Endodermal cell (in vitro differentiated cells): ENCODE measurements at regions not wholly inside any gene's neighbourhood (a gene's known extent, or its start where the extent isn't known, plus 50 kb on each side); places are given as distances from the start of the nearest gene placed in this dataset.
"Not testable (repeated sequence)": the region's sequence is repeated elsewhere in the genome, so short reads cannot be mapped to it uniquely, and the experiment has no call there.

Experiments
- DNase-seq: peaks from one replicate; pipeline ENCODE4 v3.0.0-alpha.2; 2017
- H3K27ac ChIP-seq: 2 replicates; pipeline ENCODE4 v1.5.1; 2013; ENCODE audit warnings: mild to moderate bottlenecking, low read depth, low read length, moderate library complexity
- H3K27me3 ChIP-seq: 2 replicates; pipeline ENCODE4 v1.6.1; 2013; ENCODE audit warnings: mild to moderate bottlenecking, low read length, moderate library complexity; ENCODE audit not compliant: insufficient read depth, control insufficient read depth, poor library complexity, severe bottlenecking
- H3K36me3 ChIP-seq: 2 replicates; pipeline ENCODE4 v1.7.0; 2013; ENCODE audit warnings: mild to moderate bottlenecking, low read length, moderate library complexity; ENCODE audit not compliant: control insufficient read depth, insufficient read depth
- H3K4me1 ChIP-seq: one replicate; pipeline ENCODE4 v1.7.0; 2013; ENCODE audit warnings: low read length; ENCODE audit not compliant: control insufficient read depth, insufficient read depth
- H3K4me3 ChIP-seq: 2 replicates; pipeline ENCODE4 v1.5.1; 2013; ENCODE audit warnings: mild to moderate bottlenecking, low read length, moderate library complexity
- H3K9ac ChIP-seq: 2 replicates; pipeline ENCODE4 v1.6.1; 2013; ENCODE audit warnings: mild to moderate bottlenecking, low read length, moderate library complexity; ENCODE audit not compliant: poor library complexity, severe bottlenecking; ENCODE audit errors: extremely low read depth
- H3K9me3 ChIP-seq: 2 replicates; pipeline ENCODE4 v1.6.1; 2013; ENCODE audit warnings: mild to moderate bottlenecking, low read length, moderate library complexity; ENCODE audit not compliant: control insufficient read depth
- H3K27ac Mint-ChIP-seq: 2 replicates; pipeline ENCODE4 v1.8.0; 2020; ENCODE audit warnings: mixed read lengths
- H3K27me3 Mint-ChIP-seq: 2 replicates; pipeline ENCODE4 v1.8.0; 2021; ENCODE audit warnings: mild to moderate bottlenecking, mixed read lengths; ENCODE audit not compliant: insufficient read depth
- H3K36me3 Mint-ChIP-seq: 2 replicates; pipeline ENCODE4 v1.8.0; 2020; ENCODE audit warnings: low read depth, mixed read lengths
- H3K4me1 Mint-ChIP-seq: 2 replicates; pipeline ENCODE4 v1.8.0; 2020; ENCODE audit warnings: mixed read lengths
- H3K4me3 Mint-ChIP-seq: 2 replicates; pipeline ENCODE4 v1.8.0; 2020; ENCODE audit warnings: mild to moderate bottlenecking, moderate library complexity, mixed read lengths
- H3K9me3 Mint-ChIP-seq: 2 replicates; pipeline ENCODE4 v1.8.0; 2020; ENCODE audit warnings: mild to moderate bottlenecking, mixed read lengths
- WGBS, 2 experiments: methylation state at CpG; one replicate each; pipeline versions ENCODE4 v1.1.5 to v1.1.7; 2013; ENCODE audit warnings: missing lambda C conversion rate in 2 of 2, mixed read lengths in 1 of 2; ENCODE audit not compliant: insufficient coverage in 1 of 2, insufficient read length in 1 of 2; 5-methylcytosine and 5-hydroxymethylcytosine counted together
- TF ChIP-seq, protein P1 (sequence below): fragments of 200-600 bp; sonication (generic); conservative IDR thresholded peaks from 2 replicates; pipeline ENCODE4 v1.5.0; 2021; ENCODE audit warnings: antibody characterized with exemption, mild to moderate bottlenecking

DNA sequence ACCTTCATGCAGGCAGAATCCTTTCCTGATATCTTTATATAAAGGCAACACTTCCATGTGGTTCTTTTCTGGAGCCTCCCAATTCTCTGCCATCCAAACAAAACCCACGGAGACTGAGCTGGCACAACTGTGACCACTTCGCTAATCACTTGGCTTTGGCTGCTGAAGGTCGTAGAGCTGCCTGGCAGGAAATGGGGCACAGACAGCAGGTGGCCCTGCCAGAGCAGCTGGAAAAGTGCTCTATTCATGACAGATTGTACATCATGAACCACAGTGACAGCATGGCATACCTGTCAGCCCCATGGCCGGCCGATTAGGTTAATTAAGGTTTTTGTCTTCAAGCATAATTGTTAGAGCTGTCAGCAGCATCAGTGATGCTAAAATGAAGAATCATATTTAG lies 141.9 kb upstream of the ANKRD55 start:
- Histone ChIP-seq H3K4me1 (no peaks in the 10 kb centered on the region), H3K27me3 (no peaks in the 10 kb centered on the region), H3K4me3 (no peak overlapping the region), H3K27ac (no peak overlapping the region), H3K9me3 (peaks cover 35% of the 10 kb centered on the region), H3K9ac (no peak overlapping the region), H3K36me3 (no peaks in the 10 kb centered on the region)
- H3K36me3 Mint-ChIP-seq, result no peaks in the 10 kb centered on the region
- no peaks in the 10 kb centered on the region for H3K4me1 Mint-ChIP-seq
- 92 to 100% methylated on average over 5 of the region's 5 CpGs for WGBS, 2 experiments
- no peak for DNase-seq
- TF ChIP-seq, protein P1, sequence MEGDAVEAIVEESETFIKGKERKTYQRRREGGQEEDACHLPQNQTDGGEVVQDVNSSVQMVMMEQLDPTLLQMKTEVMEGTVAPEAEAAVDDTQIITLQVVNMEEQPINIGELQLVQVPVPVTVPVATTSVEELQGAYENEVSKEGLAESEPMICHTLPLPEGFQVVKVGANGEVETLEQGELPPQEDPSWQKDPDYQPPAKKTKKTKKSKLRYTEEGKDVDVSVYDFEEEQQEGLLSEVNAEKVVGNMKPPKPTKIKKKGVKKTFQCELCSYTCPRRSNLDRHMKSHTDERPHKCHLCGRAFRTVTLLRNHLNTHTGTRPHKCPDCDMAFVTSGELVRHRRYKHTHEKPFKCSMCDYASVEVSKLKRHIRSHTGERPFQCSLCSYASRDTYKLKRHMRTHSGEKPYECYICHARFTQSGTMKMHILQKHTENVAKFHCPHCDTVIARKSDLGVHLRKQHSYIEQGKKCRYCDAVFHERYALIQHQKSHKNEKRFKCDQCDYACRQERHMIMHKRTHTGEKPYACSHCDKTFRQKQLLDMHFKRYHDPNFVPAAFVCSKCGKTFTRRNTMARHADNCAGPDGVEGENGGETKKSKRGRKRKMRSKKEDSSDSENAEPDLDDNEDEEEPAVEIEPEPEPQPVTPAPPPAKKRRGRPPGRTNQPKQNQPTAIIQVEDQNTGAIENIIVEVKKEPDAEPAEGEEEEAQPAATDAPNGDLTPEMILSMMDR, result no peak
- peaks cover 53% of the 10 kb centered on the region for H3K9me3 Mint-ChIP-seq
- H3K27ac Mint-ChIP-seq, result no peak overlapping the region
- H3K27me3 Mint-ChIP-seq, result no peaks in the 10 kb centered on the region
- no peak overlapping the region for H3K4me3 Mint-ChIP-seq

DNA sequence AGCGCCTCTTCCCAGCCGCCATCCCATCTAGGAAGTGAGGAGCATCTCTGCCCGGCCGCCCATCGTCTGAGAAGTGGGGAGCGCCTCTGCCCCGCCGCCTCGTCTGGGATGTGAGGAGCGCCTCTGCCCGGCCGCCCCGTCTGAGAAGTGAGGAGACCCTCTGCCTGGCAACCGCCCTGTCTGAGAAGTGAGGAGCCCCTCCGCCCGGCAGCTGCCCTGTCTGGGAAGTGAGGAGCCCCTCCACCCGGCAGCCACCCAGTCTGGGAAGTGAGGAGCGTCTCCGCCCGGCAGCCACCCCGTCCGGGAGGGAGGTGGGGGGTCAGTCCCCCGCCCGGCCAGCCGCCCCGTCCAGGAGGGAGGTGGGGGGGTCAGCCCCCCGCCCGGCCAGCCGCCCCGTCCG lies 139.4 kb upstream of the ANKRD55 start:
- not testable (repeated sequence) for H3K27me3 Mint-ChIP-seq, H3K4me3 ChIP-seq, H3K27me3 ChIP-seq, H3K9ac ChIP-seq, H3K4me1 Mint-ChIP-seq, H3K36me3 ChIP-seq, H3K27ac Mint-ChIP-seq, H3K36me3 Mint-ChIP-seq, DNase-seq, H3K4me3 Mint-ChIP-seq, H3K4me1 ChIP-seq, H3K27ac ChIP-seq
- H3K9me3 ChIP-seq, result peaks cover 34% of the 10 kb centered on the region
- WGBS, 2 experiments, result 92% methylated on average over 22 of the region's 31 CpGs; no CpG with 5 or more reads in 1 of the 2 experiments
- H3K9me3 Mint-ChIP-seq, result peaks cover 53% of the 10 kb centered on the region

DNA sequence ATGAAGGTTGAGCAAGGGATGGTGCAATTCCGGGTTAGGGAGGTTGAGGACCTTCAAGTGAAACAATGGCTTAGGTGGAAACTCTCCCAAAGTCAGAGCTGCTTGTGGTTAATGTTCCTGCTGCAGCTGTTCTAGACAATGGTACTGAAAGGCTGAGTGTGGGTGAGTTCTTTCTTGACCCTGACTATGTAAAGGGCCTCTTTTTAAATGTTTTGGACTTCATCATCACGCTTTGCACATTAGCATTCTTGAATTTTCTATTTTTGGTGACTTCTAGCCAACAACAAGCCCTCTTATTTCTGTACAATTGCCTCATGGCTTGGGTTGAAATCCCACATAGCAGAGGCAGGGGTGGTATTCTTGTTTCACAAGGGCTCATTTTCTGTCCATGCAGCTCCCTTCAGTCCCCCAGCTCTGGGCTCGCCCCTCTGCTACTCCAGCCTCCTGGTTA lies 136.3 kb upstream of the ANKRD55 start:
- Mint-ChIP-seq H3K27me3 (no peaks in the 10 kb centered on the region), H3K9me3 (peaks cover 30% of the 10 kb centered on the region), H3K36me3 (no peaks in the 10 kb centered on the region), H3K4me3 (no peak overlapping the region), H3K27ac (no peak overlapping the region), H3K4me1 (peaks cover 3% of the 10 kb centered on the region)
- Histone ChIP-seq H3K36me3 (no peaks in the 10 kb centered on the region), H3K9me3 (peaks cover 11% of the 10 kb centered on the region), H3K4me1 (no peaks in the 10 kb centered on the region), H3K27ac (no peak overlapping the region), H3K9ac (no peak overlapping the region), H3K27me3 (no peaks in the 10 kb centered on the region), H3K4me3 (no peak overlapping the region)
- no peak for DNase-seq
- TF ChIP-seq, protein P1, result no peak
- 87 to 90% methylated on average over 2 to 3 of the region's 3 CpGs for WGBS, 2 experiments

DNA sequence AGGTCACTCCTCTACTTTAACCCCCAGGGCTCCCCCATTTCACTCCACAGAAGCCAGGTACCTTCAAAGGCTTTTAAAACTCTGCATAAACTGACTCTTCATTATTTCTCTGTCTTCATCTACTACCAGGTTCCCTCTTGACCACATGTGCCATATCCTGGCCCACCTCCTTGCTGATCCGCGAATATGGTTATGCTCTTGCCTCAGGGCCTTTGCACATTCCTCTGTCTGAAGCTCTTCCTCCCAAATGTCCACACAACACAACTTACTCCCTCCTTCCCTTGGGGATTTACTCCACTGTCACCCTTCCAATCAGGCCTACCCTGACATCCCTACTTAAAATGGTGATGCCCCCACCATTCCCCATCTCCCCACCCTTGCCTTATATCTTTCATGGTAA lies 134.6 kb upstream of the ANKRD55 start:
- Mint-ChIP-seq H3K9me3 (peaks cover 22% of the 10 kb centered on the region), H3K27ac (no peak overlapping the region), H3K4me1 (peaks cover 3% of the 10 kb centered on the region), H3K36me3 (no peaks in the 10 kb centered on the region), H3K27me3 (no peaks in the 10 kb centered on the region), H3K4me3 (no peak overlapping the region)
- no peaks in the 10 kb centered on the region for H3K36me3 ChIP-seq
- H3K9me3 ChIP-seq, result peaks cover 7% of the 10 kb centered on the region
- no peaks in the 10 kb centered on the region for H3K4me1 ChIP-seq
- DNase-seq, result no peak
- TF ChIP-seq, protein P1, result no peak
- no peak overlapping the region for H3K9ac ChIP-seq
- H3K27me3 ChIP-seq, result no peaks in the 10 kb centered on the region
- no peak overlapping the region for H3K27ac ChIP-seq
- H3K4me3 ChIP-seq, result no peak overlapping the region
- 81 to 96% methylated on average over 2 of the region's 2 CpGs for WGBS, 2 experiments
